ENCODE measurements at regions not wholly inside any gene's neighbourhood (a gene's known extent, or its start where the extent isn't known, plus 50 kb on each side); places are given as distances from the start of the nearest gene placed in this dataset.

DNA sequence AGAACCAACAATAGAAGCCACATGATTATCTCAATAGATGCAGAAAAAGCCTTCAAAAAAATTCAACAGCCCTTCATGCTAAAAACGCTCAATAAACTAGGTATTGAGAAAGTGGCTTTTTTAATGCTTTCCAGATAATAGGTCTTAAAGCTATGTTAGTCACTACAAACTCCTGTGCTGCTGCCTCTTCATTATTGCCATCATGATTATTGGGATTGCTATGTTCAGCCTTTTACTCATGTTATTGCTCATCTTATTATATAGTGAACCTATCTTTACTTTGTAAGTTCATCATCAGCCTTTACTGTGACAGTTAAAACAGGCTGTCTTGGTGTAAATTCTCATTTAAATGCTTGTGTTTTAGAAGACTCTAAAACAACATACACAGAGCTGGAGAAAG lies 1557.2 kb upstream of the ZEB2 start (continued):
- TF ChIP-seq ZNF114 (CRISPR knock-in tag; IDR thresholded peaks at IDR 0.05): no peak

DNA sequence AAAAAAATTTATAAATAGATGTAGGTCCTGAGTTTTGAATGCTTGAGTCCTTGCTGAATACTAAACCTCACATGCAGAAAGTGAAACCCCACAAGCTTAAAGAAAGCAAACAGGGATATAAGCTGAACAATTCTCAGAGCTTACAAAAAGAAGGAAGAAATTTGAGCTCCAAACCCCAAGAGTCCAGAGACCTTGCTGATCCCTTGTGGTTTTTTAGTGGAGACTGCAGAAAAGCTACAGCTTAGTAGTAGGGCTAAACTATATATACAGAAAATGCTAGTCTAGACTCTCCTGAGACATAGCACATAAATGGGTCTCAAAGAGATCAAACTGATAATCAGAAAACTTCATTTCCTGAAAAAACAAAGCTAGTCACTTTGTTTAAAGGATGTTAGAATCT lies 1548.1 kb upstream of the ZEB2 start:
- no peaks in the 10 kb centered on the region for H3K4me1 Mint-ChIP-seq
- Histone ChIP-seq H3K4me1 (ENCODE audit: insufficient read depth) (no peaks in the 10 kb centered on the region), H3K27ac (ENCODE audit: low read depth) (no peak overlapping the region), H4K20me1 (replicated peaks; ENCODE audit: insufficient read depth) (no peaks in the 10 kb centered on the region), H2AFZ (no peak overlapping the region), H3K79me2 (replicated peaks; ENCODE audit: insufficient read depth) (no peaks in the 10 kb centered on the region), H3K4me2 (no peak overlapping the region), H3K27me3 (ENCODE audit: insufficient read depth) (no peaks in the 10 kb centered on the region), H3F3A (replicated peaks; ENCODE audit: low read depth) (no peaks in the 10 kb centered on the region), H3K36me3 (ENCODE audit: insufficient read depth) (0 out of 2 replicates have a peak, but pooled peaks cover 4% of the 10 kb centered on the region), H3K4me3 (no peak overlapping the region), H3K9me2 (ENCODE audit: insufficient read depth) (no peaks in the 10 kb centered on the region)
- TF ChIP-seq STAT1 (IDR thresholded peaks at IDR 0.05; ENCODE audit: unreplicated experiment): no peak
- TF ChIP-seq POLR2AphosphoS5 (IDR thresholded peaks at IDR 0.05; ENCODE audit: low read depth): no peak
- TF ChIP-seq CREB1 (CRISPR knock-in tag; IDR thresholded peaks at IDR 0.05; ENCODE audit: low read depth): no peak
- TF ChIP-seq JUNB (IDR thresholded peaks at IDR 0.05; ENCODE audit: unreplicated experiment): no peak
- no peak for TF ChIP-seq NANOG (IDR thresholded peaks at IDR 0.05; ENCODE audit: borderline replicate concordance)
- TF ChIP-seq, protein P1, sequence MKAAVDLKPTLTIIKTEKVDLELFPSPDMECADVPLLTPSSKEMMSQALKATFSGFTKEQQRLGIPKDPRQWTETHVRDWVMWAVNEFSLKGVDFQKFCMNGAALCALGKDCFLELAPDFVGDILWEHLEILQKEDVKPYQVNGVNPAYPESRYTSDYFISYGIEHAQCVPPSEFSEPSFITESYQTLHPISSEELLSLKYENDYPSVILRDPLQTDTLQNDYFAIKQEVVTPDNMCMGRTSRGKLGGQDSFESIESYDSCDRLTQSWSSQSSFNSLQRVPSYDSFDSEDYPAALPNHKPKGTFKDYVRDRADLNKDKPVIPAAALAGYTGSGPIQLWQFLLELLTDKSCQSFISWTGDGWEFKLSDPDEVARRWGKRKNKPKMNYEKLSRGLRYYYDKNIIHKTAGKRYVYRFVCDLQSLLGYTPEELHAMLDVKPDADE (IDR thresholded peaks at IDR 0.05): no peak
- TF ChIP-seq EZH2 (IDR thresholded peaks at IDR 0.05; ENCODE audit: low read depth, unreplicated experiment): no peak
- TF ChIP-seq ZNF114 (CRISPR knock-in tag; IDR thresholded peaks at IDR 0.05): no peak
- TF ChIP-seq, protein P2, sequence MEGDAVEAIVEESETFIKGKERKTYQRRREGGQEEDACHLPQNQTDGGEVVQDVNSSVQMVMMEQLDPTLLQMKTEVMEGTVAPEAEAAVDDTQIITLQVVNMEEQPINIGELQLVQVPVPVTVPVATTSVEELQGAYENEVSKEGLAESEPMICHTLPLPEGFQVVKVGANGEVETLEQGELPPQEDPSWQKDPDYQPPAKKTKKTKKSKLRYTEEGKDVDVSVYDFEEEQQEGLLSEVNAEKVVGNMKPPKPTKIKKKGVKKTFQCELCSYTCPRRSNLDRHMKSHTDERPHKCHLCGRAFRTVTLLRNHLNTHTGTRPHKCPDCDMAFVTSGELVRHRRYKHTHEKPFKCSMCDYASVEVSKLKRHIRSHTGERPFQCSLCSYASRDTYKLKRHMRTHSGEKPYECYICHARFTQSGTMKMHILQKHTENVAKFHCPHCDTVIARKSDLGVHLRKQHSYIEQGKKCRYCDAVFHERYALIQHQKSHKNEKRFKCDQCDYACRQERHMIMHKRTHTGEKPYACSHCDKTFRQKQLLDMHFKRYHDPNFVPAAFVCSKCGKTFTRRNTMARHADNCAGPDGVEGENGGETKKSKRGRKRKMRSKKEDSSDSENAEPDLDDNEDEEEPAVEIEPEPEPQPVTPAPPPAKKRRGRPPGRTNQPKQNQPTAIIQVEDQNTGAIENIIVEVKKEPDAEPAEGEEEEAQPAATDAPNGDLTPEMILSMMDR (conservative IDR thresholded peaks at IDR 0.05; ENCODE audit: low read depth in 2 of 2): no peak
- no peak for TF ChIP-seq EZH2phosphoT487 (IDR thresholded peaks at IDR 0.05; ENCODE audit: unreplicated experiment)
- no peak for TF ChIP-seq ZNF331 (CRISPR knock-in tag; IDR thresholded peaks at IDR 0.05; ENCODE audit: low read depth)
- TF ChIP-seq, protein P3, sequence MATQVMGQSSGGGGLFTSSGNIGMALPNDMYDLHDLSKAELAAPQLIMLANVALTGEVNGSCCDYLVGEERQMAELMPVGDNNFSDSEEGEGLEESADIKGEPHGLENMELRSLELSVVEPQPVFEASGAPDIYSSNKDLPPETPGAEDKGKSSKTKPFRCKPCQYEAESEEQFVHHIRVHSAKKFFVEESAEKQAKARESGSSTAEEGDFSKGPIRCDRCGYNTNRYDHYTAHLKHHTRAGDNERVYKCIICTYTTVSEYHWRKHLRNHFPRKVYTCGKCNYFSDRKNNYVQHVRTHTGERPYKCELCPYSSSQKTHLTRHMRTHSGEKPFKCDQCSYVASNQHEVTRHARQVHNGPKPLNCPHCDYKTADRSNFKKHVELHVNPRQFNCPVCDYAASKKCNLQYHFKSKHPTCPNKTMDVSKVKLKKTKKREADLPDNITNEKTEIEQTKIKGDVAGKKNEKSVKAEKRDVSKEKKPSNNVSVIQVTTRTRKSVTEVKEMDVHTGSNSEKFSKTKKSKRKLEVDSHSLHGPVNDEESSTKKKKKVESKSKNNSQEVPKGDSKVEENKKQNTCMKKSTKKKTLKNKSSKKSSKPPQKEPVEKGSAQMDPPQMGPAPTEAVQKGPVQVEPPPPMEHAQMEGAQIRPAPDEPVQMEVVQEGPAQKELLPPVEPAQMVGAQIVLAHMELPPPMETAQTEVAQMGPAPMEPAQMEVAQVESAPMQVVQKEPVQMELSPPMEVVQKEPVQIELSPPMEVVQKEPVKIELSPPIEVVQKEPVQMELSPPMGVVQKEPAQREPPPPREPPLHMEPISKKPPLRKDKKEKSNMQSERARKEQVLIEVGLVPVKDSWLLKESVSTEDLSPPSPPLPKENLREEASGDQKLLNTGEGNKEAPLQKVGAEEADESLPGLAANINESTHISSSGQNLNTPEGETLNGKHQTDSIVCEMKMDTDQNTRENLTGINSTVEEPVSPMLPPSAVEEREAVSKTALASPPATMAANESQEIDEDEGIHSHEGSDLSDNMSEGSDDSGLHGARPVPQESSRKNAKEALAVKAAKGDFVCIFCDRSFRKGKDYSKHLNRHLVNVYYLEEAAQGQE (IDR thresholded peaks at IDR 0.05; ENCODE audit: unreplicated experiment): no peak
- TF ChIP-seq, protein P4, sequence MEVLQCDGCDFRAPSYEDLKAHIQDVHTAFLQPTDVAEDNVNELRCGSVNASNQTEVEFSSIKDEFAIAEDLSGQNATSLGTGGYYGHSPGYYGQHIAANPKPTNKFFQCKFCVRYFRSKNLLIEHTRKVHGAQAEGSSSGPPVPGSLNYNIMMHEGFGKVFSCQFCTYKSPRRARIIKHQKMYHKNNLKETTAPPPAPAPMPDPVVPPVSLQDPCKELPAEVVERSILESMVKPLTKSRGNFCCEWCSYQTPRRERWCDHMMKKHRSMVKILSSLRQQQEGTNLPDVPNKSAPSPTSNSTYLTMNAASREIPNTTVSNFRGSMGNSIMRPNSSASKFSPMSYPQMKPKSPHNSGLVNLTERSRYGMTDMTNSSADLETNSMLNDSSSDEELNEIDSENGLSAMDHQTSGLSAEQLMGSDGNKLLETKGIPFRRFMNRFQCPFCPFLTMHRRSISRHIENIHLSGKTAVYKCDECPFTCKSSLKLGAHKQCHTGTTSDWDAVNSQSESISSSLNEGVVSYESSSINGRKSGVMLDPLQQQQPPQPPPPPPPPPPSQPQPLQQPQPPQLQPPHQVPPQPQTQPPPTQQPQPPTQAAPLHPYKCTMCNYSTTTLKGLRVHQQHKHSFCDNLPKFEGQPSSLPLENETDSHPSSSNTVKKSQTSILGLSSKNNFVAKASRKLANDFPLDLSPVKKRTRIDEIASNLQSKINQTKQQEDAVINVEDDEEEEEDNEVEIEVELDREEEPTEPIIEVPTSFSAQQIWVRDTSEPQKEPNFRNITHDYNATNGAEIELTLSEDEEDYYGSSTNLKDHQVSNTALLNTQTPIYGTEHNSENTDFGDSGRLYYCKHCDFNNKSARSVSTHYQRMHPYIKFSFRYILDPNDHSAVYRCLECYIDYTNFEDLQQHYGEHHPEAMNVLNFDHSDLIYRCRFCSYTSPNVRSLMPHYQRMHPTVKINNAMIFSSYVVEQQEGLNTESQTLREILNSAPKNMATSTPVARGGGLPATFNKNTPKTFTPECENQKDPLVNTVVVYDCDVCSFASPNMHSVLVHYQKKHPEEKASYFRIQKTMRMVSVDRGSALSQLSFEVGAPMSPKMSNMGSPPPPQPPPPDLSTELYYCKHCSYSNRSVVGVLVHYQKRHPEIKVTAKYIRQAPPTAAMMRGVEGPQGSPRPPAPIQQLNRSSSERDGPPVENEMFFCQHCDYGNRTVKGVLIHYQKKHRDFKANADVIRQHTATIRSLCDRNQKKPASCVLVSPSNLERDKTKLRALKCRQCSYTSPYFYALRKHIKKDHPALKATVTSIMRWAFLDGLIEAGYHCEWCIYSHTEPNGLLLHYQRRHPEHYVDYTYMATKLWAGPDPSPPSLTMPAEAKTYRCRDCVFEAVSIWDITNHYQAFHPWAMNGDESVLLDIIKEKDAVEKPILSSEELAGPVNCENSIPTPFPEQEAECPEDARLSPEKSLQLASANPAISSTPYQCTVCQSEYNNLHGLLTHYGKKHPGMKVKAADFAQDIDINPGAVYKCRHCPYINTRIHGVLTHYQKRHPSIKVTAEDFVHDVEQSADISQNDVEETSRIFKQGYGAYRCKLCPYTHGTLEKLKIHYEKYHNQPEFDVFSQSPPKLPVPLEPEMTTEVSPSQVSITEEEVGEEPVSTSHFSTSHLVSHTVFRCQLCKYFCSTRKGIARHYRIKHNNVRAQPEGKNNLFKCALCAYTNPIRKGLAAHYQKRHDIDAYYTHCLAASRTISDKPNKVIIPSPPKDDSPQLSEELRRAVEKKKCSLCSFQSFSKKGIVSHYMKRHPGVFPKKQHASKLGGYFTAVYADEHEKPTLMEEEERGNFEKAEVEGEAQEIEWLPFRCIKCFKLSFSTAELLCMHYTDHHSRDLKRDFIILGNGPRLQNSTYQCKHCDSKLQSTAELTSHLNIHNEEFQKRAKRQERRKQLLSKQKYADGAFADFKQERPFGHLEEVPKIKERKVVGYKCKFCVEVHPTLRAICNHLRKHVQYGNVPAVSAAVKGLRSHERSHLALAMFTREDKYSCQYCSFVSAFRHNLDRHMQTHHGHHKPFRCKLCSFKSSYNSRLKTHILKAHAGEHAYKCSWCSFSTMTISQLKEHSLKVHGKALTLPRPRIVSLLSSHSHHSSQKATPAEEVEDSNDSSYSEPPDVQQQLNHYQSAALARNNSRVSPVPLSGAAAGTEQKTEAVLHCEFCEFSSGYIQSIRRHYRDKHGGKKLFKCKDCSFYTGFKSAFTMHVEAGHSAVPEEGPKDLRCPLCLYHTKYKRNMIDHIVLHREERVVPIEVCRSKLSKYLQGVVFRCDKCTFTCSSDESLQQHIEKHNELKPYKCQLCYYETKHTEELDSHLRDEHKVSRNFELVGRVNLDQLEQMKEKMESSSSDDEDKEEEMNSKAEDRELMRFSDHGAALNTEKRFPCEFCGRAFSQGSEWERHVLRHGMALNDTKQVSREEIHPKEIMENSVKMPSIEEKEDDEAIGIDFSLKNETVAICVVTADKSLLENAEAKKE (CRISPR knock-in tag; IDR thresholded peaks at IDR 0.05): no peak
- peaks cover 33% of the 10 kb centered on the region for H3K9me3 Mint-ChIP-seq
- H3K36me3 Mint-ChIP-seq (ENCODE audit: low read depth): peaks cover 21% of the 10 kb centered on the region
- no peak overlapping the region for H3K27ac Mint-ChIP-seq
- no peak overlapping the region for H3K4me3 Mint-ChIP-seq
- ATAC-seq (no peak), DNase-seq (ENCODE audit: low spot score) (no peak)
- peaks cover 7% of the 10 kb centered on the region for H3K27me3 Mint-ChIP-seq (ENCODE audit: insufficient read depth, low read depth, poor library complexity)

Measured in GM23338 (cell line).